Astrocyte (in vitro differentiated cells and primary cell): ENCODE measurements at regions not wholly inside any gene's neighbourhood (a gene's known extent, or its start where the extent isn't known, plus 50 kb on each side); places are given as distances from the start of the nearest gene placed in this dataset.

Experiments used
- DNase-seq: peaks from one replicate; pipeline ENCODE4 v3.0.0-alpha.2; 2010; ENCODE audit warnings: low read depth
- FAIRE-seq: peaks from 2 replicates; lab custom pipeline; 2011; peaks lifted over from hg19 to GRCh38; lab: Jason Lieb, UNC
- H2AFZ ChIP-seq: 2 replicates; pipeline ENCODE4 v1.6.0; 2012; ENCODE audit warnings: low read depth, low read length, inconsistent platforms
- H3K27ac ChIP-seq: 2 replicates; pipeline ENCODE4 v1.5.1; 2011; ENCODE audit warnings: low read depth, low read length, inconsistent platforms
- H3K27me3 ChIP-seq: 2 replicates; pipeline ENCODE4 v1.6.0; 2011; ENCODE audit warnings: low read length, inconsistent platforms; ENCODE audit not compliant: insufficient read depth
- H3K36me3 ChIP-seq: 2 replicates; pipeline ENCODE4 v1.5.1; 2011; ENCODE audit warnings: low read length, inconsistent platforms; ENCODE audit not compliant: insufficient read depth
- H3K4me1 ChIP-seq: 2 replicates; pipeline ENCODE4 v1.5.1; 2011; ENCODE audit warnings: low read length, inconsistent platforms; ENCODE audit not compliant: insufficient read depth
- H3K4me2 ChIP-seq: 2 replicates; pipeline ENCODE4 v1.6.0; 2012; ENCODE audit warnings: low read length, inconsistent platforms
- H3K4me3 ChIP-seq: 2 replicates; pipeline ENCODE4 v1.5.1; 2011; ENCODE audit warnings: low read depth, mild to moderate bottlenecking, low read length, inconsistent platforms; ENCODE audit not compliant: insufficient read depth
- H3K79me2 ChIP-seq: 2 replicates; pipeline ENCODE4 v1.6.0; 2012; ENCODE audit warnings: mild to moderate bottlenecking, low read length, inconsistent platforms; ENCODE audit not compliant: insufficient read depth
- H3K9ac ChIP-seq: 2 replicates; pipeline ENCODE4 v1.6.0; 2012; ENCODE audit warnings: mild to moderate bottlenecking, low read length, inconsistent platforms
- H3K9me3 ChIP-seq: 2 replicates; pipeline ENCODE4 v1.5.1; 2012; ENCODE audit warnings: low read depth, mild to moderate bottlenecking, low read length, inconsistent platforms; ENCODE audit not compliant: insufficient read depth
- H4K20me1 ChIP-seq: 2 replicates; pipeline ENCODE4 v1.6.0; 2012; ENCODE audit warnings: low read length, inconsistent platforms; ENCODE audit not compliant: insufficient read depth
- H3K27ac Mint-ChIP-seq: one replicate; pipeline ENCODE4 v1.8.0; 2021; ENCODE audit warnings: mild to moderate bottlenecking, mixed read lengths; ENCODE audit not compliant: unreplicated experiment
- H3K27me3 Mint-ChIP-seq: one replicate; pipeline ENCODE4 v1.8.0; 2021; ENCODE audit warnings: low read depth, mixed read lengths; ENCODE audit not compliant: unreplicated experiment
- H3K36me3 Mint-ChIP-seq: one replicate; pipeline ENCODE4 v1.8.0; 2021; ENCODE audit warnings: low read depth, mixed read lengths; ENCODE audit not compliant: unreplicated experiment
- H3K4me1 Mint-ChIP-seq: one replicate; pipeline ENCODE4 v1.8.0; 2021; ENCODE audit warnings: low read depth, mixed read lengths; ENCODE audit not compliant: unreplicated experiment
- H3K4me3 Mint-ChIP-seq: one replicate; pipeline ENCODE4 v1.8.0; 2021; ENCODE audit warnings: mild to moderate bottlenecking, moderate library complexity, mixed read lengths; ENCODE audit not compliant: unreplicated experiment
- H3K9me3 Mint-ChIP-seq: one replicate; pipeline ENCODE4 v1.8.0; 2021; ENCODE audit warnings: mild to moderate bottlenecking, mixed read lengths; ENCODE audit not compliant: unreplicated experiment
- CTCF ChIP-seq: IDR thresholded peaks from 2 replicates; pipeline ENCODE4 v1.5.1; 2011; ENCODE audit warnings: low read depth, mild to moderate bottlenecking, inconsistent platforms, low read length, moderate library complexity; ENCODE audit not compliant: insufficient read depth
- EZH2 ChIP-seq: IDR thresholded peaks from 2 replicates; pipeline ENCODE4 v1.6.1; 2012; ENCODE audit warnings: mild to moderate bottlenecking, low read length, inconsistent platforms; ENCODE audit not compliant: insufficient read depth

GRCh38 chr9:24460781-24461180 lies 84.9 kb downstream of the IZUMO3 start:
- peaks cover 18% of the 10 kb centered on the region for H3K4me1 Mint-ChIP-seq
- H3K9me3 Mint-ChIP-seq: no peaks in the 10 kb centered on the region
- H3K4me1 ChIP-seq: peaks cover 3% of the 10 kb centered on the region
- H3K4me2 ChIP-seq: no peak overlapping the region
- H3K4me3 ChIP-seq: no peak overlapping the region
- no peaks in the 10 kb centered on the region for H3K36me3 ChIP-seq
- H3K9ac ChIP-seq: no peak overlapping the region
- no peaks in the 10 kb centered on the region for H3K36me3 Mint-ChIP-seq
- FAIRE-seq (no peak), DNase-seq (no peak)
- no peak for TF ChIP-seq CTCF
- no peak for TF ChIP-seq EZH2
- no peak overlapping the region for H2AFZ ChIP-seq
- H4K20me1 ChIP-seq: no peaks in the 10 kb centered on the region
- no peak overlapping the region for H3K27ac Mint-ChIP-seq
- no peak overlapping the region for H3K27ac ChIP-seq
- H3K4me3 Mint-ChIP-seq: no peak overlapping the region
- no peaks in the 10 kb centered on the region for H3K79me2 ChIP-seq
- no peaks in the 10 kb centered on the region for H3K27me3 ChIP-seq
- H3K27me3 Mint-ChIP-seq: no peaks in the 10 kb centered on the region
- H3K9me3 ChIP-seq: no peaks in the 10 kb centered on the region

DNA sequence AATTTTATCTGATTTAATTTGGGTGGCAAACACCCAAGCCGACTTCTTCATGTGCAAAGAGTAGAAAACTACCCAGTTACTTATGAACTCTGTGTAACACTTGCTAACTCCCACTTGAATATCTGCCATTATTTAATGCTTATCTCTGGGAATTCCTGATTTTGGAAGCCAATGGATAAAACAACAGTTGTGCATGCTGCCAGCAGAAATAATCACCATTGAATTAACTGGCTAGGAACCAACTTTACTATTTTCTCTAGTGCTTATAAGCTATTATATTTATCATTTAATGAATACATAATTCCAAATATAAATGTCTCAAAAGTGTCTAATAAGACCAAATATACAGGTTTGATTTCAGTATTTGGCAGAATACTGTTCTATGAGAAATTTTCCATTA lies 85.7 kb downstream of the IZUMO3 start:
- no peak overlapping the region for H3K4me2 ChIP-seq
- no peaks in the 10 kb centered on the region for H3K9me3 ChIP-seq
- no peak overlapping the region for H3K27ac Mint-ChIP-seq
- no peaks in the 10 kb centered on the region for H3K27me3 Mint-ChIP-seq
- no peaks in the 10 kb centered on the region for H4K20me1 ChIP-seq
- H3K27ac ChIP-seq: no peak overlapping the region
- DNase-seq (no peak), FAIRE-seq (no peak)
- H3K4me1 ChIP-seq: peaks cover 3% of the 10 kb centered on the region
- H3K4me3 ChIP-seq: no peak overlapping the region
- H2AFZ ChIP-seq: no peak overlapping the region
- peaks cover 14% of the 10 kb centered on the region for H3K4me1 Mint-ChIP-seq
- no peaks in the 10 kb centered on the region for H3K27me3 ChIP-seq
- TF ChIP-seq EZH2 (no peak), CTCF (no peak)
- no peak overlapping the region for H3K9ac ChIP-seq
- no peak overlapping the region for H3K4me3 Mint-ChIP-seq
- no peaks in the 10 kb centered on the region for H3K36me3 Mint-ChIP-seq
- H3K79me2 ChIP-seq: no peaks in the 10 kb centered on the region
- H3K9me3 Mint-ChIP-seq: no peaks in the 10 kb centered on the region
- no peaks in the 10 kb centered on the region for H3K36me3 ChIP-seq

GRCh38 chr9:24451346-24451745 lies 94.4 kb downstream of the IZUMO3 start:
- H4K20me1 ChIP-seq: no peaks in the 10 kb centered on the region
- Mint-ChIP-seq H3K4me3 (no peak overlapping the region), H3K36me3 (no peaks in the 10 kb centered on the region), H3K4me1 (no peaks in the 10 kb centered on the region), H3K9me3 (no peaks in the 10 kb centered on the region), H3K27ac (no peak overlapping the region), H3K27me3 (no peaks in the 10 kb centered on the region)
- H3K27me3 ChIP-seq: no peaks in the 10 kb centered on the region
- FAIRE-seq (no peak), DNase-seq (no peak)
- no peak overlapping the region for H3K4me3 ChIP-seq
- H3K9ac ChIP-seq: no peak overlapping the region
- no peak overlapping the region for H3K4me2 ChIP-seq
- H3K9me3 ChIP-seq: peaks cover 2% of the 10 kb centered on the region
- H3K36me3 ChIP-seq: no peaks in the 10 kb centered on the region
- no peaks in the 10 kb centered on the region for H3K79me2 ChIP-seq
- H2AFZ ChIP-seq: no peak overlapping the region
- TF ChIP-seq EZH2 (no peak), CTCF (no peak)
- no peak overlapping the region for H3K27ac ChIP-seq
- no peaks in the 10 kb centered on the region for H3K4me1 ChIP-seq
